T-cell (primary cell): ENCODE measurements at regions not wholly inside any gene's neighbourhood (a gene's known extent, or its start where the extent isn't known, plus 50 kb on each side); places are given as distances from the start of the nearest gene placed in this dataset.
"Not testable (repeated sequence)": the region's sequence is repeated elsewhere in the genome, so short reads cannot be mapped to it uniquely, and the experiment has no call there.

Experiments
- ATAC-seq, 4 experiments: fragments of 200-7000 bp in 3 of 4; fragments of 150-1000 bp in 1 of 4; cut with Tn5 transposase; replicated peaks in 1 of 4; 1 replicate in 3 of 4; 2 replicates in 1 of 4; pipeline ENCODE4 v1.10.0; 2021; ENCODE audit warnings: moderate library complexity in 3 of 4, mild to moderate bottlenecking in 2 of 4, moderate number of reproducible peaks in 1 of 4
- CTCF ChIA-PET, 2 donors: fragments of 300-600 bp; sonication (Branson Sonifier 250); formaldehyde crosslinking; loops; one replicate each; lab custom pipeline; 2022; ENCODE audit warnings: antibody characterized with exemption in 2 of 2; lab: Charles Lee
- POLR2A ChIA-PET, 2 donors: fragments of 300-600 bp; sonication (Branson Sonifier 250); formaldehyde crosslinking; loops; one replicate each; lab custom pipeline; 2022; ENCODE audit warnings: antibody characterized with exemption in 2 of 2; lab: Charles Lee
- DNase-seq, 35 experiments: peaks; one replicate each; pipeline versions ENCODE4 v3.0.0 to v3.0.0-alpha.2; 2013 to 2023
- H3K27ac ChIP-seq: one replicate; pipeline ENCODE4 v1.5.1; 2013; ENCODE audit warnings: low read length
- H3K27me3 ChIP-seq, 2 experiments: replicated peaks in 1 of 2; 1 replicate in 1 of 2; 2 replicates in 1 of 2; pipeline versions ENCODE4 v1.6.1 to v1.7.0; 2013; ENCODE audit warnings: low read length in 1 of 2, mixed read lengths in 1 of 2; ENCODE audit not compliant: control insufficient read depth in 2 of 2, insufficient read depth in 2 of 2; ENCODE audit errors: extremely low read depth in 1 of 2
- H3K36me3 ChIP-seq, 2 donors: 1 replicate in 1 of 2; 2 replicates in 1 of 2; pipeline versions ENCODE4 v1.6.1 to v1.7.0; 2013; ENCODE audit warnings: low read length in 1 of 2; ENCODE audit not compliant: control insufficient read depth in 2 of 2, insufficient read depth in 1 of 2; ENCODE audit errors: extremely low read depth in 1 of 2
- H3K4me1 ChIP-seq, 2 experiments: 1 replicate in 1 of 2; 2 replicates in 1 of 2; pipeline versions ENCODE4 v1.6.1 to v1.7.0; 2013; ENCODE audit warnings: low read length in 2 of 2, mixed read lengths in 1 of 2; ENCODE audit not compliant: insufficient read depth in 2 of 2, control insufficient read depth in 1 of 2; ENCODE audit errors: extremely low read depth in 1 of 2
- H3K4me3 ChIP-seq, 2 donors: 1 replicate in 1 of 2; 2 replicates in 1 of 2; pipeline versions ENCODE4 v1.5.1 to v1.7.0; 2013; ENCODE audit warnings: mild to moderate bottlenecking in 2 of 2, low read length in 1 of 2, moderate library complexity in 1 of 2; ENCODE audit not compliant: control insufficient read depth in 1 of 2; ENCODE audit errors: extremely low read depth in 1 of 2
- H3K9me3 ChIP-seq: 2 replicates; pipeline ENCODE4 v1.7.0; 2013
- H3K27ac Mint-ChIP-seq, 2 donors: one replicate each; pipeline ENCODE4 v1.8.0; 2020 to 2021; ENCODE audit warnings: mild to moderate bottlenecking in 2 of 2, mixed read lengths in 2 of 2
- H3K27me3 Mint-ChIP-seq, 2 donors: one replicate each; pipeline ENCODE4 v1.8.0; 2021 to 2022; ENCODE audit warnings: mixed read lengths in 2 of 2
- H3K36me3 Mint-ChIP-seq: one replicate; pipeline ENCODE4 v1.8.0; 2021; ENCODE audit warnings: mixed read lengths
- H3K4me1 Mint-ChIP-seq, 3 donors: one replicate each; pipeline ENCODE4 v1.8.0; 2020 to 2022; ENCODE audit warnings: mixed read lengths in 3 of 3, mild to moderate bottlenecking in 1 of 3
- H3K4me3 Mint-ChIP-seq, 3 donors: one replicate each; pipeline ENCODE4 v1.8.0; 2020 to 2022; ENCODE audit warnings: mild to moderate bottlenecking in 3 of 3, mixed read lengths in 3 of 3, moderate library complexity in 3 of 3
- H3K9me3 Mint-ChIP-seq, 3 donors: one replicate each; pipeline ENCODE4 v1.8.0; 2020 to 2022; ENCODE audit warnings: mixed read lengths in 3 of 3
- WGBS: methylation state at CpG from one replicate; pipeline ENCODE4 v1.1.5; 2013; ENCODE audit warnings: missing lambda C conversion rate; ENCODE audit not compliant: insufficient coverage; 5-methylcytosine and 5-hydroxymethylcytosine counted together

DNA sequence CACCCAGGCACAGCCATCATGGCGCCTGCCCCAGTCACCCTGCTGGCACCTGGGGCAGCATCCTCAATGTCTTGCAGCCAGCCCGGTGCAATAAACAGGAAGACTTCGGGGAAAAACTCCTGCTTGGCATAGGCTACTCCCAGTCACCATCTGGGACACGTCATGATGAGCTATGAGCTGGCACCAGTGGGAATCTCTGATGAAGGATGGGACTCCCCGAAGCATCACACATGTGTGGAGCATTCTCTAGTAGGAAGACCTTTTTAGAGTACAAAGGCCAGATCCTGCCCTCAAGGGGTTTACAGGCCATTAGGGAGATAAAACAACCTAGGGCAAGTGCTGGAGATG is 208.0 kb upstream of the IRF2BP2 start:
- H3K9me3 Mint-ChIP-seq, H3K4me3 ChIP-seq, H3K27me3 Mint-ChIP-seq, DNase-seq, H3K27me3 ChIP-seq, H3K4me3 Mint-ChIP-seq, H3K4me1 ChIP-seq, H3K36me3 Mint-ChIP-seq, CTCF ChIA-PET, H3K27ac ChIP-seq, H3K36me3 ChIP-seq, POLR2A ChIA-PET, H3K9me3 ChIP-seq, ATAC-seq, H3K4me1 Mint-ChIP-seq, H3K27ac Mint-ChIP-seq: not testable (repeated sequence)
- no CpG with 5 or more reads among the region's 5 CpGs for WGBS

GRCh38 chr1:234817313-234818039 is 207.5 kb upstream of the IRF2BP2 start:
- H3K9me3 ChIP-seq, H3K36me3 Mint-ChIP-seq, H3K36me3 ChIP-seq, H3K4me3 ChIP-seq, ATAC-seq, CTCF ChIA-PET, H3K27ac ChIP-seq, H3K27me3 ChIP-seq, H3K4me1 ChIP-seq, H3K4me1 Mint-ChIP-seq, POLR2A ChIA-PET, H3K27ac Mint-ChIP-seq, H3K9me3 Mint-ChIP-seq, H3K4me3 Mint-ChIP-seq, DNase-seq, H3K27me3 Mint-ChIP-seq: not testable (repeated sequence)
- no CpG with 5 or more reads among the region's 11 CpGs for WGBS

DNA sequence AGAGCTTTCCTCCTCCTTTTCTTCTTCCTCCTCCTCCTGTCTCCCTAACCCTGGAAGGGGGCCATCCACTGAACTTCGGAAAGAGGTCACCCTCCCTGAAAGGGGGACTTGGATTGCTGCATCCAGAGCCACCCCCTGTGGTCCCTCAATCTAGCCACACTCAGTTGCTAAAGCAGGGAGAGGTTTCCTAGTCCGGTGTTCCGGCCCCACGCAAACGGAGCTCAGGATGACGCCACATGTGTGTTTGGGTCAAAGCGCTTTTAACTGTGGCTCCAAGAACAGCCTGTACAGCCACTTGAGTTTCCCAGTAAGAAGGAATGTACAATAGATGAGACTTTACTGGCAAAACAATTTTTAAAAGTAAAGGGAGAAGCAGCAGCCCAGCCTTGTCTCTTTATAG is 206.9 kb upstream of the IRF2BP2 start:
- H3K4me3 ChIP-seq, ATAC-seq, DNase-seq, H3K27me3 Mint-ChIP-seq, H3K27me3 ChIP-seq, H3K9me3 ChIP-seq, H3K9me3 Mint-ChIP-seq, H3K36me3 Mint-ChIP-seq, H3K4me1 Mint-ChIP-seq, H3K4me1 ChIP-seq, H3K4me3 Mint-ChIP-seq, H3K27ac Mint-ChIP-seq, H3K36me3 ChIP-seq, CTCF ChIA-PET, POLR2A ChIA-PET, H3K27ac ChIP-seq: not testable (repeated sequence)
- no CpG with 5 or more reads among the region's 7 CpGs for WGBS

DNA sequence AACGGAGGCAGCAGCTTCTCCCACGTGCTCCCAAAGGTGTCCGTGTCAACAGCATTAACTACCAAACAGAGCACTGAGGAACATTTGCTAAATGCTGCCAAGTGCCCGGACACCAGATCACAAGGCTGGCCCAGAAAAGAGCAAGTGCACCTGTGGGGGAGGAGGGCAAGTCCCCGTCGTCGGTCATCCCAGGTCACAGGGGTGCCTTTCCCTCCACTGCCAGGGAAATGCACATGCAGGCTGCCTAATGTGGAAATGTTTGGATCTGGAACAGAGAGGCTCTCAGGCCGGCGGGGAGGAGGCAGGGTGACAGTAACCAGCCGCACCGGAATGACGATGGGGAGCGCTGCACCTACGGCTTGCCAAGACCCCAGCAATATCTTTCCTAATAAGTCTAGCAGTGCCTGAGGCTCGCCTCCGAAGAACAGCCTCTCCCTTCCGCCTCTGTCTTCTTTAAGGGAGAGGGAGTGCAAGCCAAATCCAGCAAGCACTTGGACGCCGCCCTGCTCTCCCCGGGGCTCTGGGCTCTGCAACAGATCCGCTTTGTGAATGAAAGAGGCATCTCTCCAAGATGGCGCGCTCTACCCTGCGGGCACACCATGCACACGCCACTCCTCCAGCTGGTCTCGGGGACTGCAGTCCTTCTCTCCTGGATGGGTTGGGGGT is 206.3 kb upstream of the IRF2BP2 start:
- H3K4me3 Mint-ChIP-seq, H3K27me3 Mint-ChIP-seq, H3K4me3 ChIP-seq, H3K9me3 Mint-ChIP-seq, H3K36me3 Mint-ChIP-seq, CTCF ChIA-PET, POLR2A ChIA-PET, H3K27me3 ChIP-seq, H3K27ac Mint-ChIP-seq, H3K4me1 ChIP-seq, H3K4me1 Mint-ChIP-seq, H3K9me3 ChIP-seq, H3K27ac ChIP-seq, H3K36me3 ChIP-seq, ATAC-seq, DNase-seq: not testable (repeated sequence)
- no CpG with 5 or more reads among the region's 26 CpGs for WGBS

- H3K27ac Mint-ChIP-seq, DNase-seq, H3K4me1 ChIP-seq, H3K27me3 ChIP-seq, H3K4me1 Mint-ChIP-seq, H3K27ac ChIP-seq, H3K36me3 Mint-ChIP-seq, H3K27me3 Mint-ChIP-seq, POLR2A ChIA-PET, CTCF ChIA-PET, H3K4me3 Mint-ChIP-seq, H3K9me3 Mint-ChIP-seq, H3K4me3 ChIP-seq, H3K36me3 ChIP-seq, ATAC-seq, H3K9me3 ChIP-seq: not testable (repeated sequence)
- no CpG with 5 or more reads among the region's 7 CpGs for WGBS
These were observed 205.4 kb upstream of the IRF2BP2 start for GRCh38 chr1:234815295-234815815.

- H3K9me3 ChIP-seq, H3K27me3 ChIP-seq, H3K4me1 Mint-ChIP-seq, H3K27me3 Mint-ChIP-seq, ATAC-seq, H3K4me3 Mint-ChIP-seq, H3K9me3 Mint-ChIP-seq, H3K4me3 ChIP-seq, POLR2A ChIA-PET, H3K4me1 ChIP-seq, H3K27ac Mint-ChIP-seq, H3K36me3 Mint-ChIP-seq, DNase-seq, CTCF ChIA-PET, H3K27ac ChIP-seq, H3K36me3 ChIP-seq: not testable (repeated sequence)
- WGBS: no CpG with 5 or more reads among the region's 7 CpGs
These were observed 204.3 kb upstream of the IRF2BP2 start for GRCh38 chr1:234814235-234814634.
